ENCODE measurements at regions not wholly inside any gene's neighbourhood (a gene's known extent, or its start where the extent isn't known, plus 50 kb on each side); places are given as distances from the start of the nearest gene placed in this dataset.
"Not testable (repeated sequence)": the region's sequence is repeated elsewhere in the genome, so short reads cannot be mapped to it uniquely, and the experiment has no call there.

DNA sequence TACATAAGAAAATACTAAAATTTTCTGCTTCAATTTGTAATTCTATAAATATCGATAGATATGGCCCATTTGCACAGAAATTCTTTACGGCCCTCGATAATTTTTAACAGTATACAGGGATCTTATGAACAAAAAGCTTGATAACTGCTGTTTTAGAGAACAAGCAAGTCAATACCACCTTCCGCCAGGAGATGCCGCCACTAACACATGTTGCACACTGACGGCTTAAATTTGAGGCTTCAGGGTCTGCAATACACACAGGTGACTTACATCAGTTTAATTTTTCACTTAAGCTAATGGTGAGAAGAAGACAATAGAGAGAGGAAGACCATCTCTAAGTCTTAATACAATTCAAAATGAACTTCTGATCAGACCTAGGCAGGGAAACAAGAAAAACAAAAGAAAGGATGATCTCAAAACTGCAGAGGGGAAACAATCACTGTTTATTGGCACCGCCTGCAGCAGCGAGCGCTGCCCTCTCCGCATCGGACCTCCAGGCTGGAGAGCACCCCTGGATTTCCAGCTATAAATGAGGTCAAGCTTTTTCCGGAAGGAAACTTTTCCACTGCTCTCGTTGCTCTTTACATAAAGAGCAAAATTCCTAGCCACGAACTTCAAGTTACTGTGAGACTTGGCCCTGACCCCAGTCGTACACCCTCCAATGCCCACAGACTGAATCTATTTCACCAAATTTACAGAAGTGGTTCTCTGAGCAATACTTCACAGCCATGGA lies 53.9 kb downstream of the OTOR start:
- peak; percentile 56 to 74 for DNase-seq (ENCODE audit: low read depth in 2 of 2)

DNA sequence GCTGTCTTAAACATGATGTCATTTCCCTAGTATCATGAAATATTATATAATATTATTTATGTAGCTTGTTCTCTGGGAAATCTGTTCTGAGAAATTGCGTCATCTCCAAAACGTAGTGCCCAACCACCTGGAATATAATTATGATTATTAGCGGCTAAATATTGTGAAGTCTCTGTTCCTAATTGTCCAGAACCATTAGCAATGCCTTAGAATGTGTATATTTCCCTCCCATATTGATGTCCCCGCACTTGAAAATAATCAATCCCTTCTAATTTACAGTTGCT lies 54.4 kb downstream of the OTOR start:
- DNase-seq (ENCODE audit: low read depth in 2 of 2): no peak

DNA sequence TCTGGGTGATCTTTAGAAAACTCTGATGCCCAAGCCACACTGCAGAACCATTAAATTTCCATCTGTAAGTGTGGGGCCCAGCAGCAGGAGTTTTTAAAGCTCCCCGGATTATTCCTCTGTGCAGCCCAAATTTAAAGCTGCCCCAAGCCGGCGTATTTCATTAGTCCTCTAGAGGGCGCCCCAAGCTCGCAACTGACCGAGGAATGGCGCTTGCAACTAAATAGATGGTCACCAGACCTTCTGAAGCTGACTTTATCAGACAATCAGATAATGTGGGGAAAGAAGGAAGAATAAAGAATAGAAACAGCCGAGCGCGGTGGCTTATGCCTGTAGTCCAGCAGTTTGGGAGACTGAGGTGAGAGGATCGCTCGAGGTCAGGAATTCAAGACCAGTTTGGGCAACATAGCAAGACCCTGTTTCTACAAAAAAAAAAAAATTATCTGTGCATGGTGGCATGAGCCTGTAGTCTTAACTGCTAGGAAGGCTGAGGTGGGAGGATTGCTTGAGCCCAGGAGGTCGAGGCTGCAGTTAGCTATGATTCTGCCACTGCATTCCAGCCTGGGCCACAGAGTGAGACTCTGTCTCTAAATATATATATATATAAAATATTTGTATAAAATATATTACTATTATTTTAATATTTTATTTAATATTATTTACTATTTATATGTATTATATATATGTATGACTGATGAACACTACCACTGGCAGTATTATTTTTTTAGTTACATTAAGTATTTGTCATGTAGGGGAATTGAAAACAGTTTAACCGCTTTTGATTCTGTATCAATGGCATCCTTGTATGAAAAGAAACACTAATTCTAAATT lies 56.0 kb downstream of the OTOR start:
- DNase-seq (ENCODE audit: low read depth in 2 of 2): peak; percentile 45 to 64

DNA sequence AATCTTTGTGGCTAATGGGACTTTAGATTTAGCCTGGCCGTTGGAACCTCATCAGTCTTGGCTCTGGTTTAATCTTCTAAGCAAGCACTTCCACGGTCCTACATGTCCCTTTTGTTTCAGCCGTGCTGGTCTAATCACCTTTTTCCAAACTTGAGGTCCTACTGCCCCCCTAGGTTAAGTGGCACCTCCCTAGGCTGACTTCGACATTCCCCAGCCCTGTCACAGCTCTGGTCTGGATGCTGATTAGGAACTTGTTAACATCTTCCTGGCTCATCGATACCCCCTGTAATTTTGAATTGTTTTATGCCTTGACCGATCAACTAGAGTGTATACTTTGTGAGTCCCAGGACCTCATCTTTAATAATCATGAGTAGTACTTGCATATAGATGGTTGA lies 56.6 kb downstream of the OTOR start:
- DNase-seq (ENCODE audit: low read depth in 2 of 2): no peak

DNA sequence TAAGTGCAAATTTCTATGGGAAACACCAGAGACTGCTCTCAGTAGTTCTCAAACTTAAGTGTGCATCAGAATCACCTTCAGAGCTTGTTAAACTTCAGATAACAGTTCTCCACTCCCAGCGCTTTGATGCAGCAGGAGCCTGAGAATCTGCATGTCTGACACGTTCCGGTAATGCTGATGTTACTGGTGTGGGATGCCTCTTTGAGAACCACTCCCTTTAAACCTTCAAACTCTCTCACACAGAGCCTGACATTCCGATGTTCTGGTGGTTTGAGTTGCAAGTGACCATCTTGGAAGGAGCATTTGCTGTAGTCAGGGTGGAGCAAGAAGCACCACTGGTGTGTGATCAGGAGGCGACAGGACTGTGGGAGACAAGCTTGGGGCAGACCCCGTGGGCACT lies 57.9 kb downstream of the OTOR start:
- no peak for DNase-seq (ENCODE audit: low read depth in 2 of 2)

DNA sequence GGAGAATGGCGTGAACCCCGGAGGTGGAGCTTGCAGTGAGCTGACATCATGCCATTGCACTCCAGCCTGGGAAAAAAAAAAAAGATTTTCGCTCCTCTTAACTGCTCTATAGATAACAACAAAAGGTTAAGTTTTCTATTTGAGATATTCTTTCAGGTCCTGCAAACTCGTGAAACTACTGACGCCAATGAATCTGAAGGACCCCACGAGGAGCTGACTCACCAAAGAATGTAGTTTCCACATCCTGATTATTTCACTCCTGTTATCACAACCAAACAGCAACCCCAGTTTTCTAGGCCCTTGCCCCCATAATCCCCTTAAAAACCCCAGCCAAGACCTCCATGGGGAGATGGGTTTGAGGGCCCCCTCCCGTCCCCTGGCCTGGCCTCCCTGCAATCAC lies 58.7 kb downstream of the OTOR start:
- no peak for DNase-seq (ENCODE audit: low read depth in 2 of 2)

DNA sequence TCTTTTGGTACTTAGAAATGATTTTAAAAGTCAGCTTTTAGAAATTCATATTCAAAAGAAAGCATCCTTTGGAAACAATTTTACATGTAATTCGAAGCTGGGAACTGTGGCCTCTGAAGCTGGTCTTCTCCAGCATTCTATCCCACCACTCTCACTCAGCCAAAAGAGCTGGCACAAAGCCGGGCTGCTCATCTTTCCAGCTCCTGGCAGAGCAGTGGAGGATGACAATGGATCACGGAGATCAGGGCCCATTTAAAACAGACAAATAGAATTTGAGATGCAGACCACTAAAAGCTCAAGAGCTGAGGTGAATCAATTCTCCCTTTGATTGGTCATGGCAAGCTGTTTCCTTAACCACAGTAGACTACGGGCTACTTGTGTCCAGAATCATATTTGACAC lies 60.6 kb downstream of the OTOR start:
- no peak for DNase-seq (ENCODE audit: low read depth in 2 of 2)

DNA sequence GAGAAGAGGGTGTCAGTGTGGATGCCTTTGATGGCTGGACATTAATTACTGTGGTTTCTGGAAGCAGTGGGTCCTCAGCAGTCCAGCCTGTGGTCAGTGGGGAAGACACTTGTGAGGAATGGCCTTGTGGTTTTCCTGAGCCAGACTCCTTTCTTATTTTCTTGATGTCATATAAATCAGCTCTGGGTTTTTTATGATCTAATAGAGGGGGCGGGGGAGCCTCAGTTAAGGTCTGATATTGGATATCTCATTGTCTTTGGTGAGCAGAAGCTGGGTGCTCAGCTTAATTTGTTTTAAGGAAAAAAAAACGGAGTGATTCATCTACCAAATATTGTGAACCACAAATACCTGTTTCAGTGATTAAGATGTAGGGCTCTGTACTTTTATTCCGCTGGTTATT lies 62.1 kb downstream of the OTOR start:
- DNase-seq (ENCODE audit: low read depth in 2 of 2): no peak

DNA sequence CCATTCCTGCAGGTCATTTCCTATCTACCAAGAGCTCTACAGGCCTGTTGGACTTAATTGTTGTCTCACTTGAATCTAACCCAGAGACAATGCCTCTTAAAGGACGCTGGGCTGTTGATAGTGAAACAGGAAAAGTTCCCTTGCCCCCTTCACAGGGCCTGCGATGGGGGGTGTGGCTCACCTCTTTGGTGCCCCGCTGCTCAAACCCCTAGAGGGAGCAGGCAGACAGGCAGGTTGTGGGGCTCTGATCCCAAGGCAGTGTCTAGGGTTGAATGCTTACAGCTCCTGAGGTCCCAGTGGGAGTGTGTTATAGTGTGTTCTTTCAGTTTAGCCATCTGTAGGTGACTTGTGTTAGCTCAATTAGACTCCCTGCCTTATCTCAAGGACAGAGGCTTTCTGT lies 68.0 kb downstream of the OTOR start:
- no peak for DNase-seq (ENCODE audit: low read depth in 2 of 2)

DNA sequence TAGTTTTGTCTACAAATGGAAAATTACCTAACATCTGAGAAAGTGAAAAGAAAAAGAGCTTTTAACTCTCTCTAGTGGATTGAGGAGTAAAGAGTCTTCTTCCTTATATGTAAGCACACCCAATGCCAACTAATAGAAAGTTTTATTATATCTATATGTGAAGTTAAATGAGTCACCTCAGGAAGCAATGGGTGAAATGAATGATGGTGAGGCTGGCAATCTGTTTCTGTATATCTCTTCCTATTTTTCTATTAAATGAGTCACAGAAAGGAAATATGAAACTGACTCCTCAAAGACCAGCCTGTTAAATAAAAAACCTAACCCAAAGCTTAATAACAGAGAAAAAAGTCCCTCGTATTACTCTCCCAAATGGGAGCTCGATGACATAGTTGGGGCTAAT lies 71.3 kb downstream of the OTOR start:
- peak in 1 of 2 donors; percentile 8 for DNase-seq (ENCODE audit: low read depth in 2 of 2)

DNA sequence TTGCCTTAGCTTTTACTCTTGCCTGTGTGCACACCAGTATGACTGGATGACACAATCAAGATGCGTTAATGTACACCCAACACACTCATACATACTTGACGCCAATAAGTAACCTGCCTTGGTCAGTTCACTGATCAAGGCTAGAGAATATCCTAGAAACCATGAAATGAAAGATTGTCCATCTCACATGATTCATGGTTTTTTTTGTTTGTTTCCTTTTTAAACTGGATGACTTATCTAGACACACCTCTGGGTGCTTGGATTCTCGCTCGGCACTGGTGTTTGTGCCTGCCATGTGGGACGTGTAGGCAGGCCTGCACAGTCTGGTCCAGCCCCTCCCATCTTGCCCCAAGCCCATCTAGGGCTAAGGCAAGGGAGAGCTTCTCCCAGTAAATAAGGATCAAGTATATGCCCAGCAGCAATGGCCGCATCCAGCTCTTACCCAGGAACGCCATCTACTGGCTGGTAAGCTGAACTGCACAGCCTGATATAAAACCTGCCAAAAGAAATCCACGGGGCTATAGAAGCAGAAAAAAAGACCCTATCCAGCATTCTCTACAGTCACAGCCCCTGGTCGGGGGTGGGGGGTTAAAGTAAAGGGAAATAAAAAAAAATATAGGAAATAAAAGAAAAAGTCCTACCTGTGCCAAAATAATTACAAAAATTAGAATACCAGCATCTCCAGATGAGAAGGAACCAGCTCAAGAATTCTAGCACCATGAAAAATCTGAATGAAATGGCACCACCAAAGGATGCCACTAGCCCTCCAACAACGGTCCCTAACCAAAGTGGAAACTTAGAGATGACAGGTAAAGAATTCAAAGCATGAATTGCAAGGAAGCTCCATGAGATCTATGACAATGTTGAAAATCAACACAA lies 73.3 kb downstream of the OTOR start:
- DNase-seq (ENCODE audit: low read depth in 2 of 2): peak; percentile 52 to 59

DNA sequence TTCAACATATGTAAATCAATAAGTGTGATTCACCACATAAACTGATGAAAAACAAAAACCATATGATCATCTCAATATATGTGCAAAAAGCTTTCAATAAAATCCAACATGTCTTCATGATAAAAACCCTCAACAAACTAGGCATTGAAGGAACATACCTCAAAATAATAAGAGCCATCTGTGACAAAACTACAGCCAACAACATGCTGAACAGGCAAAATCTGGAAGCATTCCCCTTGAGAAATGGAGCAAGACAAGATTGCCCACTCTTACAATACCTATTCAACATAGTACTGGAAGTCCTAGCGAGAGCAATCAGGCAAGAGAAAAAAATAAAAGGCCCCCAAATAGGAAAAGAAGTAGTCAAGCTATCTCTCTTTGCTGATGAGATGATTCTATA lies 76.5 kb downstream of the OTOR start:
- no peak for DNase-seq (ENCODE audit: low read depth in 2 of 2)

DNA sequence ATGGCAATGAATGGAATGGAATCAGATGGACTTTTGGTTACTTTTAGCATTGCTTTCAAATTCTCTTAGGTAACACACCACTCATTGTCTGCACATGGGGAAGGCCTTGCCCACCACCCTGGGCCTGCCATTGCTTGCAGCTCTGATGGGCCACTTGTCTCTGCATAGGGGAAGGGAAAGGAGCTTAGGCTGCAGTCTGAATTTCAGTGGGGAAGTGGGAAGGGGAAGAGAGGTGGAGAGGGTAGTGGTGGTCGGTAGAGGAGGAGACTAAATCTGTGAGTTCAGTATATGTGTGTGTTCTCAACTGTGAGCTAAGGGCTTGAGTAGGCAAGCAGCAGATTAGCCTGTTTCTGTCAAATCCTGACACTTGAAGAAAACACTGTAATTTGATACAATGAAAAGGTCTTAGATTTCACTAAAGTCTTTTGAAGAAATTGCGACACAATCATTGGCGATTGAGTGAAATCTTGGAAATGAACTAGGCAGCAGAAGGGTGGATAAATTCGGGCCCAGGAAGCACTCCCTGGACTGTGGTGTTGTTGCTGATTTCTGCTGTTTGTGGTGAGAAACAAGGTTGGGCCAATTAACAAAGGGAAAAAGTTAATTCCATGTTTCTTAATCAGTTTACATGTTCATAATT lies 80.6 kb downstream of the OTOR start:
- no peak for DNase-seq (ENCODE audit: low read depth in 2 of 2)

DNA sequence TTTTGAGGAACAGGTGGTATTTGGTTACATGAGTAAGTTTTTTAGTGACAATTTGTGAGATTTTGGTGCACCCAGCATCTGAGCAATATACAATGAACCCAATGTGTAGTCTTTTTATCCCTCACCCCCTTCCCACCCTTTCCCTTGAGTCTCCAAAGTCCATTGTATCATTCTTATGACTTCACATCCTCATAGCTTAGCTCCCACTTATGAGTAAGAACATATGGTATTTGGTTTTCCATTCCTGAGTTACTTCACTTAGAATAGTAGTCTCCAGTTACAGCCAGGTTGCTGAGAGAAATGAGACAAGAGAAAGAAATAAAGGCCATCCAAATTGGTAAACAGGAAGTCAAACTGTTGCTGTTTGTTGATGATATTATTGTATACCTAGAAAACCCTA lies 87.5 kb downstream of the OTOR start:
- not testable (repeated sequence) for DNase-seq (ENCODE audit: low read depth in 2 of 2)

DNA sequence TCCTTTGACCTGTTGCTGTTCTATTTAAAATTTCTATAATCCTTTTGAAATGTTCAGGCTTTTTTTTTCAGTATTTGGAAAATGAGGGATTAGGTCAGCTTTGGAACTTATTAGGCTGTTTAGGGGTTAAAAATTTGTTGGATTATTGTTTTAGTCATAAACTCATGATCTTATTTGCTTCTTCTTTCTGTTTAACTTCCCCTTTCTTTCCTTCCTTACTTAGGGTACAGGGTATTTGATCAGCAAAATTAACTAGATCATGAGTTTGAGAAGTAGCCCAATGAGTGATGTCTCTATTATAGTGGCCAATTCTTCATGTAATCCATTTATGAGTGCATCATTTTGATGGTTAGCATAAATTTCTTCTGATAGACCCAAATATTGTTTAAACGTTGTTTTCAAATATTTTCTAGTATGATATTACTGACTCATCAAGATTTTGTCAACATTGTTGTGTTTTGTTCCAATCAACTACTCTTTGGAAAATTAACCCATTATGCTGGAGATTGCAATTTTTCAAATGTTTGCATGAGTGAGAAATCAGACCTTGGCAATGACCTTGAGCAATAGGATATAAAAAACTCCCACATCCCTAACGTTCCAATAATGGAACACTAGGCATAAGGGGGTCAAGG lies 94.4 kb downstream of the OTOR start:
- DNase-seq (ENCODE audit: low read depth in 2 of 2): no peak

DNA sequence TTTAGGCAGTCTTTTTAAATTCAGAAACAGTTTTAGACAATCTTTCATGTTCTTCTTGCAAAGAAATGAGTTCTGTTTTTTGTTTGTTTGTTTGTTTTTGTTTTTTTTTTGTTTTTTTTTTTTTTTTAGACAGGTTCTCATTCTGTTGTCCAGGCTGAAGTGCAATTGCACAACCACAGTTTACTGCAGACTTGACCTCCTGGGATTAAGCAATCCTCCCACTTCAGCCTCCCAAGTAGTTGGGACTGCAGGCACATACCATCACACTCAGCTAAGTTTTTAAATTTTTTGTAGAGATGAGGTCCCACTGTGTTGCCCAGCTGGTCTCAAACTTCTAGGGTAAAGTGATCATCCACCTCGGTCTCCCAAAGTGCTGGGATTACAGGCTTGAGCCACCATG lies 96.2 kb downstream of the OTOR start:
- DNase-seq (ENCODE audit: low read depth in 2 of 2): no peak

DNA sequence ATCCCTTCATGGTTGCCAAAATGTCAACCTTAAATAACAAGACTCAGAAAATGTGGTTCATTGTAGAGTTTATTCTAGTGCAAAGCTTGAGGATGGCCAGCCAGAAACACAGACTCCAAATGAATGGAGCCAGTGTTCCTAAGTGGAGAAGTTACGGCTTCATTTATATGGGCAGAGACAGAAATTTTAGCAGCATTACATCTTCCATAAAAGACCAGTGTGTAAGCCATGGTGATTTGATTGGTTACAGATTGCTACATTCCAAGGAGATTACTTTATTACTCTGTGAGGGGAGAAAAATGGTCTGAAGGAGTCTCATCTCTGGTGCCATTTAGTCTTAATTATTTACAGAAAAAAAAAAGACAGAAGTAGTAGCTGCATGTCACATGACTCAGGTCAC lies 97.8 kb downstream of the OTOR start:
- DNase-seq (ENCODE audit: low read depth in 2 of 2): no peak

DNA sequence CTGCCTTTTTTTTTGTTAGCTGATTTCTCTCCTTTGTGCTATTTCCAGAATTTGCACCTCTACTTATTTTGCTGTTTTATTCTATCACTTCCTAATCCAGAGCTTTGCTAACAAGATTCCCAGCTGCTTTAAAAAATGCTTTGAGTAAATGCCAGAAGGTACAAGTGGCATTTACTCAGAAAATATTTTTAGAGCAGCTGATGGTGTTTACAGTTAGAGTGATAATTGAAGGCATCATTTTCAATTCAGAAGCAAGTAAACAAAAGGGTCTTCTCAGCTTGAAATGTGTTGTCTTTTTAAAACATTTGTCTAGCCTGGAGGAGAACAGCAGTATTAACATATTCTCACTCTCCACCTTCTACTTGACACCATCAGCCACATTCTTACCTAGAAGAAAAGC lies 99.9 kb downstream of the OTOR start:
- DNase-seq (ENCODE audit: low read depth in 2 of 2): no peak

DNA sequence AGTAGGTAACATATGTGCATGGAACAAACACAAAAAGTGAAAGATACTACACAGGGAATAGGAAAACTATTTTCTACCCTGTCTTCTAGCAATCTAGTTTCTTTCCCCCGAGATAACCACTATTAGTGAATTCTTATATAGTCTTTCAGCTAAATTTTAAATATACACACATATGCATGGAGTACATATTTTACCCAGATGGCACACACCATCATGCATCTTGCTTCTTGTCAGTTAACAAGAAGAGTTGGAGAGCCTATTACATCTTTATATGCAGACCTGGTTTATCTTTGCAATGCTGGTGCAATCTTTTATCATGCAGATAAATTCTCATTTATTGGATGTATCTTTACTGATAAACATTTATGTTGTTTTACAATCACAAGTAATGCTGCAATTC lies 100.4 kb downstream of the OTOR start:
- DNase-seq (ENCODE audit: low read depth in 2 of 2): no peak

DNA sequence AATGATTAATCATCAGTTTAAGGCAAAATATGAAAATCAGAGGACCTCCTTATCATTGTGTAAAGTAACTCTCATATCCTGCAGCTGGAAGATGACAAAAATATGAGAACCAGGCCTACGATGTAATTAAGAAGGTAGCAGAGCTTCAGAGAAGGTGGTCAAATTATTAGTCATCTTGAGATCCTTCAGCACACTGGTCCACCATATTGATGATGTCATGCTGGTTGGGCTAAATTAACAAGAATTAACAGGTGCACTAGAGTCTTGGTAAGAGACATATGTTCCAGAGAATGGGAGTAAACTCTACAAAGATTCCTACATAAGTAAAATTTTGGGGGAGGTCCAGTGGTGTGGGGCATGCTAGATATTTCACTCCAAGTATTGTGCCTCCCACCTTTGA lies 112.8 kb downstream of the OTOR start:
- no peak for DNase-seq (ENCODE audit: low read depth in 2 of 2)

DNA sequence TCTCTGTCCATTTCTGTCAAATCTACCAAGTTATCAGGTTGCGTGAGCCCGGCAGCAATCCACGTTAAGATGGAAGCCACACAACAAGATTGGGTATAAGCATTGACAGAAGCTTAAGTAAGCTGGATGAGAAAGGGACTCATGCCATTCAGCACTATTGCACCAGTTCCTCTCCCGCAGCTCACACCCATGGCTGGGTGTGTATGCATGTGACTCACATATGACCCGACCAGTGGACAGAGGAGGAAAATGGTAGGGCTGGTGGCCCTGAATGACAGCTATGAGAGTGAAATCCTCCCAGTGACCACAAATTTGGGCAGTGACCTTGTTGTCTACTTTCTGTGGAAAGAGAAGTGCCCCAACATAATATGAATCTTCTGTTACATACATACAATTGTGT lies 113.5 kb downstream of the OTOR start:
- no peak for DNase-seq (ENCODE audit: low read depth in 2 of 2)

DNA sequence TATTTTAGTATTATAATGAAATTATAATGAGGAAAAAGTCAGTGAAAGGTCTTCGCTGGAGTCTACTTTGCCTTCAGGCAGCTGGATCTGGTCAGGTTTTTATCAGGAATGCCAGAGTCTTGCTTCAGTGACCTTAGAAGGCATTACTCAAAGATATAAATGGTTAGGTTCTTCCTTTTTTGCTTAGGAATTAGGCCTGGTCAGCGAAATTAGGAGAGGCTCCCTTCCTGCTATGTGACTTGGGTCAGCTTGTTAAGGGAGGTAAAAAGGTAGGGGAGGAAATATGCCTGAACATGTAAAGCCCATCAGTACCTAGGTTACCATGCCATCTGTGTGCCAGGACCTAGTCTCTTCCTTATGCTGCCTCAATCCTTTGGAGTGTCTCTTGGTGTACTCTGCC lies 115.1 kb downstream of the OTOR start:
- no peak for DNase-seq (ENCODE audit: low read depth in 2 of 2)
